Lower leg skin (tissue), 4 donors: ENCODE measurements at regions not wholly inside any gene's neighbourhood (a gene's known extent, or its start where the extent isn't known, plus 50 kb on each side); places are given as distances from the start of the nearest gene placed in this dataset.

Experiments
- DNase-seq, 2 donors: peaks; one replicate each; pipeline ENCODE4 v3.0.0-alpha.2; 2019; ENCODE audit warnings: low spot score in 2 of 2
- H3K4me3 ChIP-seq: fragments of 200-600 bp; sonication (generic); 2 replicates; pipeline ENCODE4 v1.5.1; 2017; ENCODE audit warnings: mild to moderate bottlenecking, low read depth; ENCODE audit not compliant: poor library complexity, severe bottlenecking
- CTCF ChIP-seq, 3 donors: fragments of 450-650 bp; IDR thresholded peaks; one replicate each; pipeline ENCODE4 v1.5.1; 2016; ENCODE audit warnings: antibody characterized with exemption in 3 of 3, mild to moderate bottlenecking in 3 of 3, moderate library complexity in 2 of 3
- POLR2A ChIP-seq, 2 donors: fragments of 450-650 bp; IDR thresholded peaks; one replicate each; pipeline ENCODE4 v1.6.1; 2016 to 2017; ENCODE audit warnings: antibody characterized with exemption in 2 of 2, mild to moderate bottlenecking in 1 of 2, moderate library complexity in 1 of 2
- WGBS, 2 donors: methylation state at CpG; one replicate each; pipeline ENCODE4 v1.1.5; 2018; 5-methylcytosine and 5-hydroxymethylcytosine counted together
- intact Hi-C: fragments of 100-400 bp; cut with DNase I; formaldehyde crosslinking; loops from one replicate; pipeline ENCODE4 v1.15.0; 2023; ENCODE audit warnings: low total_unique reads

GRCh38 chr3:182597621-182598041 lies 195.7 kb upstream of the ATP11B start:
- 57 to 66% methylated on average over 3 of the region's 3 CpGs for WGBS, 2 donors
- intact Hi-C loops, result no loop called here
- no peak for DNase-seq
- H3K4me3 ChIP-seq, result no peak overlapping the region
- TF ChIP-seq CTCF (IDR thresholded peaks at IDR 0.05) (no peak), POLR2A (IDR thresholded peaks at IDR 0.05) (no peak)

- 48 to 53% methylated on average over 2 of the region's 2 CpGs for WGBS, 2 donors
- intact Hi-C loops, result no loop called here
- no peak overlapping the region for H3K4me3 ChIP-seq
- TF ChIP-seq POLR2A (IDR thresholded peaks at IDR 0.05), result no peak
- no peak for DNase-seq
Measured at GRCh38 chr3:182601597-182601996, 191.7 kb upstream of the ATP11B start.

GRCh38 chr3:182603501-182603900 lies 189.8 kb upstream of the ATP11B start:
- no peak overlapping the region for H3K4me3 ChIP-seq
- intact Hi-C loops, result no loop called here
- no peak for TF ChIP-seq CTCF (IDR thresholded peaks at IDR 0.05)
- no peak for DNase-seq

GRCh38 chr3:182605882-182606611 lies 187.3 kb upstream of the ATP11B start:
- no peak for DNase-seq
- TF ChIP-seq CTCF (IDR thresholded peaks at IDR 0.05) (no peak), POLR2A (IDR thresholded peaks at IDR 0.05) (no peak)
- intact Hi-C loops, result no loop called here
- no peak overlapping the region for H3K4me3 ChIP-seq
- 53 to 58% methylated on average over 5 of the region's 5 CpGs for WGBS, 2 donors

GRCh38 chr3:182606905-182607504 lies 186.3 kb upstream of the ATP11B start:
- TF ChIP-seq POLR2A (IDR thresholded peaks at IDR 0.05) (no peak), CTCF (IDR thresholded peaks at IDR 0.05) (no peak)
- H3K4me3 ChIP-seq, result no peak overlapping the region
- intact Hi-C loops, result no loop called here
- WGBS, 2 donors, result 63 to 66% methylated on average over 2 of the region's 2 CpGs
- no peak for DNase-seq

GRCh38 chr3:182608832-182609231 lies 184.5 kb upstream of the ATP11B start:
- no peak for TF ChIP-seq POLR2A (IDR thresholded peaks at IDR 0.05)
- no peak for TF ChIP-seq CTCF (IDR thresholded peaks at IDR 0.05)
- DNase-seq, result no peak
- 23 to 45% methylated on average over 2 of the region's 2 CpGs for WGBS, 2 donors
- no peak overlapping the region for H3K4me3 ChIP-seq
- intact Hi-C loops, result no loop called here
